SW480 (cell line): ENCODE measurements at regions not wholly inside any gene's neighbourhood (a gene's known extent, or its start where the extent isn't known, plus 50 kb on each side); places are given as distances from the start of the nearest gene placed in this dataset.
"Not testable (repeated sequence)": the region's sequence is repeated elsewhere in the genome, so short reads cannot be mapped to it uniquely, and the experiment has no call there.

Experiments
- DNase-seq: peaks from one replicate; pipeline ENCODE4 v3.0.0-alpha.2; 2016; ENCODE audit warnings: low spot score

- DNase-seq, result no peak
Measured at GRCh38 chr7:56219017-56219416, 102.8 kb upstream of the NUPR2 start.

DNA sequence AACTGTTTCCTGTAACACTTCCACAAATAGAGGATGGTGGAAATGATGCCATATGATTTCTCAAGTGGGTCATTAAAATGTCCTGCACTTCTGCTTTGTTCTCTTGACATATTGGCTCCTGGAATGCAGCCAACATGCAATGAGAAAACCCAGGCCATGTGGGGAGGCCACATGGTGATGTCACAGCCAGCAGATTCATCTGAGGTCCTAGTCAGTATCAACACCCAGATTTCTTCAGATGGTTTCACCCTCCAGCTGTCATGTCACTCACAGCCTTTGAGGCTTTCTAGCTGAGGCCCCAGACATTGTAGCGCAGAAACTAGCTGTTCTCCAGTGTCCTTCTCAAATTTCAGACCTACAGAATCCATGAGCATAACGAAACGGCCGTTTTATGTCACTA lies 102.3 kb upstream of the NUPR2 start:
- no peak for DNase-seq

DNA sequence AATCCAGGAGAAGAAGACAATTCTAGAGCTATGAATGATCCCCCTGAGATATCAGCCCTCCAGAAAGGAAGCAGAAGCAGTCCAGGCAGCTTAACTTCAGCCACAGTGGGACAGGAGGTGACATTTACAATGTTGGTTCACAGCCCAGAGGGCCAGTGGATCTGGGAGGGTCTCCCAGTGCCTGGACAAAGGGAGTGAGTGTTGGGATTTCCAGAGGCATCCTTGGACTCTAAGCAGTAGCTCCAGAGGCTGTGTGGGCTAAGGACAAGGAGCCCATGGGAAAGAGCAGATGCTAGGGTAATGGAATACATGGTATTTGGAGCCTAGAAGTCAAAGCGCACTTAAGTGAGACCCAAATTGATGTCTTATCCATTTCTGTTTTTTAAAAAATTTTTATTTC lies 97.4 kb upstream of the NUPR2 start:
- no peak for DNase-seq

GRCh38 chr7:56206420-56206819 lies 90.2 kb upstream of the NUPR2 start:
- DNase-seq, result no peak

DNA sequence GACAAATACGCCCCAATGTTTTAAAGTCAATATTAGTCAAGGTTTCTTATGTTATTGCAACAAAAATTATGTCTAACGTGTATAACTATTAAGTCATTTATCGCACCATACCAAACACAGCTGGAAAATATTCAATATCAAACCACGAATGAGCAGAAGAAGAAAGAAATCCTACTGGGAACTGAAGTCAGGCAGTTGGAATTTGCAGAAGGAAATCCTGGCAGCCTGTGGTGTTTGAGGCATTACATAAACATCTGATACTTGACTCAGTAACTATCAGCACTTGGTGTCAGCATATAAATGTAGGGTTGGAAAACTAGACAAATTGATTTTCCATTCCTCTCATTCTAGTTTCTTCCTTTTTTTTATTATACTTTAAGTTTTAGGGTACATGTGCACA lies 83.4 kb upstream of the NUPR2 start:
- DNase-seq, result no peak

- not testable (repeated sequence) for DNase-seq
Measured at GRCh38 chr7:56196195-56196594, 80.0 kb upstream of the NUPR2 start.

GRCh38 chr7:56188823-56189346 lies 72.7 kb upstream of the NUPR2 start:
- no peak for DNase-seq

GRCh38 chr7:56188376-56188775 lies 72.2 kb upstream of the NUPR2 start:
- no peak for DNase-seq

- no peak for DNase-seq
Measured at GRCh38 chr7:56181010-56181409, 64.8 kb upstream of the NUPR2 start.

- no peak for DNase-seq
Measured at GRCh38 chr7:56175771-56176170, 59.6 kb upstream of the NUPR2 start.

DNA sequence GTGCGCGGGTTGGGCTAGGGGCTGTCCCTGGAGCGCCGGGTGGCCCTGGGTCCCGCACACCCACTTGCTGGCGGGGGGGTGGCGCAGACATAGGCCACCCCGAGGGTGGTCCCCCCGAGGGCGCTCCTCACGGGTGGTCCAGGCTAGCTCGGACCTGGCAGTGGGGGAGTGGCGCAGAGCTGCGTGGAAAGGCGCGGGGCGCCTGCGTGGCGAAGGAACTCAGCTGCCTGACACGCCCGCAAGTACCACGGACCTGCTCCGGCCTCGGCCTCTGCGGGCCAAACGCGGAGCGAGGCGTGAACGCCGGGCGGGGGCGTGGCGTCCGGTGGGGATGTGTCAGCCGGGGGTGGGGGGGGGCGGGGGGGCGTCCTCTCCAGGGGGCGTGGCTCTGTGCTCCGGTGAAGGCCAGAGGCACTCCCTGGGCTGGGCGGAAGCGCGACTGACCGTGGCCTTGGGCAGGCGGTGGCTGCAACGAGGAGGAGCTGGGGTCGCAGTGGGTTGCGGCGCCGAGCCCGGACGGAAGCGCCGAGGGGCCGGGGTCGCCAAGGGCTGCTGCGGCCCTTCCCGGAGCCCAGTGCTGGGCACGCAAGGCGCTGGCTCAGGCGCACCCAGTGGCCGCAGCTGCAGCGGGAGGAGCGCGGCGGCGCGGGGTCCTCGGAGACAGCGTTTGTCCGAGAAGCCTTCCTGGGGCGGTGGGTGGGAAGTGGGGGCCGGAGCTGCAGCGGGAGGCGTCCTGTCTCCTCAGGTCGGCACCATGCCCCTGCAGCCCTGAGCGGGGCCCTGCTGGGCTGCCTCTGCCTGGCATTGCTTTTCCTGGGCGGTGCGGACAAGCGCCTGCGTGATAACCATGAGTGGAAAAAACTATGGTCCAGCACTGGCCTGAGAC lies 58.9 kb upstream of the NUPR2 start:
- DNase-seq, result no peak

- DNase-seq, result no peak
Measured at GRCh38 chr7:56174346-56174874, 58.2 kb upstream of the NUPR2 start.
